IPS DF 4.7 (cell line): ENCODE measurements at regions not wholly inside any gene's neighbourhood (a gene's known extent, or its start where the extent isn't known, plus 50 kb on each side); places are given as distances from the start of the nearest gene placed in this dataset.
A peak's percentile ranks its signal among the peaks of the same experiment; 100 is the strongest.
"Not testable (repeated sequence)": the region's sequence is repeated elsewhere in the genome, so short reads cannot be mapped to it uniquely, and the experiment has no call there.

Experiments used
- DNase-seq: peaks from one replicate; pipeline ENCODE4 v3.0.0-alpha.2; 2013; ENCODE audit warnings: low spot score; ENCODE audit errors: extremely low read depth

- no peak for DNase-seq
These were observed 149.2 kb upstream of the JUN start for GRCh38 chr1:58932859-58933598.

DNA sequence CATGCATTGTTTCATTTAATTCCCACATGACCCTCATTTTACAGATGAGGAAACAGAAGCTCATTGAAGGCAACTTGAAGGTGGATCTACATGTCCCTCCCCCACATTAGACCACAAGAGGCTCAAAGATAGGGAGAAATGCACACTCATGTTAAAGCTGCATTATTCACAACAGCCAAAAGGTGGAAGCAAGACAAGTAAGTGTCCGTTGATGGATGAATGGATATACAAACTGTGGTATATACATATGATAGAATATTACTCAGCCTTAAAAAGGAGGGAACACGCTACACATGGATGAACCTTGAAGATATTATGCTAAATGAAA is 149.7 kb upstream of the JUN start:
- no peak for DNase-seq

- no peak for DNase-seq
These were observed 150.9 kb upstream of the JUN start for GRCh38 chr1:58934706-58935105.

DNA sequence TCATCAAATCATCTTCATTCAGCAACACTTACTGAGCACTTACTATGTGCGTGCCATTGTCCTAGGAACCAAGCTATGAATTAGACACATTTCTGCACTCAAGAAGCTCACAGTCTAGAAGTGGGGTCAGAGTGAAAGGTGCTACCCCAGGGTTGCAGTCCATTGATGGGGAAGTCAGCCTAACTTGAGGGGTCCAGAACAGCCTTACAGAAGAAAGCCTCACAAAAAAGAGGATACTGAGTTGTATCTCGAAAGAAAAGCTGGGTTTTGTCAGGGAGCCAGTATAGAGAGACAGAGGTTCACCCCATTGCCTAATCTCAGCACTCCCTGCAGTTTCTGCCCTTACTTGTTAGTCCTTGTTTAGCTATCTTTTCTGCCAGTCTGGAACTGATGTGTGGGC is 153.1 kb upstream of the JUN start:
- DNase-seq: no peak

- DNase-seq: no peak
These were observed 155.3 kb upstream of the JUN start for GRCh38 chr1:58939146-58939545.

DNA sequence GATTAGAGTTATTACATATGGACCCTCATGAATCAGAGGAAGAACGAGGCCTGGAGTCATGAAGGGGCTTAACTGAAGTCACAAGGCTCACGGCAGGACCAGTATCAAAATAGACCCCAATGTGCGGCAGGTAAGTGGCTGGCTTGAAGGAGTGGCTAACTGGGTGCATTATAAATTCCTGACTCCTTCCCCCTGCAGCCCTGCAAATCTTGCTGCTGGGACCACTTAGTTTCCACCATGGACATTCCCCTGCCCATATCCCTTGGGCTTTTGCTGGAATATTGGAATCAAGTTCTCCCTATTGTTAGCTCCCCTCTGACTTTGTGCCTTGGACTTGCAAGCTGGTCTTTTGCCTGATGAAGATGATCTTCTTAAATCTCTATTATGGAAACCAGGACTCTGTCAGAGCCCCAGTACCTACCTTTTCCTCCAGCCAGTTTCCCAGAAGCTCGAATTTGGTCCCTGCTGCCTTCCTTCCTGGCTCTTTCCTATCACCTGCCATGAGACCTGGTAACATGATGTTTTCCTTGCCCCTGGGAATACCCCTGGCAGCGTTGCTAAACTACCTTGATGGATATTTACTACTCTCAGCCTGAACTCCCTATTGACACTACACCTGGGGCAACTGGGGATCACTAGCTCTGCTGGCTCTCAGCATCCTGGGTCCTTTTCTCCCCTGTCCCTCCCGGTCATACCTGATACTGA is 156.0 kb upstream of the JUN start:
- no peak for DNase-seq

- no peak for DNase-seq
These were observed 157.8 kb upstream of the JUN start for GRCh38 chr1:58941471-58942289.

DNA sequence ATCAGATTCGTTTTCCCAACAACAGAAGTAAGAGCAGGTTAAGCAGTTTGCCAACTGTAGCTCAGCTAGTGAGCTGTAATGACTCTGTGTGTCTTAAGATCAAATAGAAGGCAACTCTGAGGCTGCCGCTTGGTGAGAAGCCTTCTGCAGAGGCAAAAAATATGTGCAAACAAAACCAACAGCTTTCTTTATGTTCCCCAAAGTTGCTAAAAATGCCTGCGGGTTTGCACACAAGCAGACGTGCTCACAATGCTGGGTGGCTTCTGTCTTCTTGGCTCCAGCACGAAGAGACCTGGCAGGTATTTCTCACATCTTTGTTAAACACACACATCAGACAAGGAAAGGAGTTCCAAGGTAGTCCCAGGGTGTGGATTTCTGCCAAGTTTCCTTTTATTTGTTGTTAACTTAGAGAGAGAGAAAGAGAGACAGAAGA is 158.9 kb upstream of the JUN start:
- no peak for DNase-seq

DNA sequence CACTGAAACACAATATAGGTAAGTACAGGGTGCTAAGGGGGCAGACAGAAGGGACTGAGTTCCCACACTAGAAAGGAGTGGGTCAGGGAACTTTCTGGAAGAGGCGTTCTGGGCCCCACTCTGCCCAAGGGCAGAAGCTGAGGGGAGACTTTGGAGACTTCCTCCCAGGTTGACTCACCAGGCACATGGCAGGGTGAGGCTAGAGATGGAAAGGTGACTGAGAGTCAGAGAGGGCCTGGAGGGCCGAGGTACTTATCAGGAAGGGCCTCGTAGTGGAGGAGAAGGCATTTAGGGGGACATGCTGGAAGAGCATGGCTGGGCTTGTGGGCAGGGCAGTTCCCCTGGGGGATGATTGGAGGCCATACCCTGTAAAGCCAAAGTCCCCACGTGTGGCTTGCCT is 159.9 kb upstream of the JUN start:
- no peak for DNase-seq

DNA sequence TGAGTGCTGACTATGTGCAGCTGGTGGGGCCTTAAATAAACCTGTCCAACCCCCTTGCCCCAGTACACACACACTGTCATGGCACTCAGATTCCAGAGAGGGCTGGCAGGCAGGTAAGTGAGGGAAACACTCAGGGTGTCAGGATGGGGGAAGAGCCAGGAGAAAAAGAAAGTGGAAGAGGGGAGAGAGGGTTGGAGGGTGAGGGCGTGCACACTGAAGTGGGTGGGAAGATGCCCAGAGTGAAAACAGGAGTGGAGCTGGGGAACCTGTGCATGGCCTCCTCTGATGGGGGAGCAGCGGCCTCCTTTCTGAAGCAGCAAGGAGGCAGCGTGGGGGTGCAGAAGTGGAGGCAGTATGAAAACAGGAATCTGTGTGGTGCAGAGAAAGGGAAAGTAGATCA is 160.6 kb upstream of the JUN start:
- DNase-seq: no peak

- no peak for DNase-seq
These were observed 162.5 kb upstream of the JUN start for GRCh38 chr1:58946390-58946789.

- DNase-seq: no peak
These were observed 164.8 kb upstream of the JUN start for GRCh38 chr1:58948671-58949070.

- DNase-seq: no peak
These were observed 165.8 kb upstream of the JUN start for GRCh38 chr1:58949551-58950220.

DNA sequence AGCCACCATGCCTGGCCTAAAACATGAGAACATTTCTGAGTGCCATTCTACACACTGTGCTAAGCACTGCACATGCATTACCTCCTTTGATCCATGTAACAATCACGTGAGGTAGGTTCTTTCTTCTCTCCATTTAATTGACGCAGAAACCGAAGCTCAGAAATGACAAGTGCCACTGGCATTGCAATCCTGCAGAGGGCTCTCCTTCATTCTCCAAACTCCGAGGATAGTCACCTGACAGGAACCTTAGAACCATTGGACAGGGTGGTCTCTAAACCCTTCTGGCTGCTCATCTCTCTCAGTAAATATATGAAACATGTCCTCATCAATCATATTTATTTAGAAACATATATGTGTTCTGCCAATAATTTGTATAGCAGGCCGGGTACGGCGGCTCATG is 167.1 kb upstream of the JUN start:
- DNase-seq: peak; percentile 2

GRCh38 chr1:58953951-58954350 is 170.1 kb upstream of the JUN start:
- not testable (repeated sequence) for DNase-seq

- DNase-seq: not testable (repeated sequence)
These were observed 179.4 kb upstream of the JUN start for GRCh38 chr1:58963287-58963686.

- no peak for DNase-seq
These were observed 180.6 kb upstream of the JUN start for GRCh38 chr1:58964428-58964827.

DNA sequence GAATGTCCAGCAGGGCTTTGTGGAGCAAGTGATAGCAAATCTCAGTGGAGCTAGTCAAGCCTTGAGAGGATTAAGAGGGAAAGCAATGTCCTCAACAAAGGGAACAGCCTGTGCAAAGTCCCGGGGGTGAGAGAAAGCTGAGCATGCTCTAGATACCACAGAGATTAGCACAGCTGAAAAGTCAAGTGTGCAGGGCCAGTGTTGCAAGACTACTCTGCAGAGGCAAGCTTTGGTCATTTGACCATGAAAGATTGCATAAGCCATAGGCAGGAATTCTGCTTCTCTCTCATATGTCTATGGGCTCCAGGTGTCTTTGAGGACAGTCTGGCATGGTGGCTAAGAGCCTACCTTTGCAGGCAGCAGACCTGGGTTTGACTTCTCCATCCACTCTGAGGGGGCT is 181.0 kb upstream of the JUN start:
- no peak for DNase-seq

GRCh38 chr1:58966103-58966916 is 182.5 kb upstream of the JUN start:
- DNase-seq: no peak

DNA sequence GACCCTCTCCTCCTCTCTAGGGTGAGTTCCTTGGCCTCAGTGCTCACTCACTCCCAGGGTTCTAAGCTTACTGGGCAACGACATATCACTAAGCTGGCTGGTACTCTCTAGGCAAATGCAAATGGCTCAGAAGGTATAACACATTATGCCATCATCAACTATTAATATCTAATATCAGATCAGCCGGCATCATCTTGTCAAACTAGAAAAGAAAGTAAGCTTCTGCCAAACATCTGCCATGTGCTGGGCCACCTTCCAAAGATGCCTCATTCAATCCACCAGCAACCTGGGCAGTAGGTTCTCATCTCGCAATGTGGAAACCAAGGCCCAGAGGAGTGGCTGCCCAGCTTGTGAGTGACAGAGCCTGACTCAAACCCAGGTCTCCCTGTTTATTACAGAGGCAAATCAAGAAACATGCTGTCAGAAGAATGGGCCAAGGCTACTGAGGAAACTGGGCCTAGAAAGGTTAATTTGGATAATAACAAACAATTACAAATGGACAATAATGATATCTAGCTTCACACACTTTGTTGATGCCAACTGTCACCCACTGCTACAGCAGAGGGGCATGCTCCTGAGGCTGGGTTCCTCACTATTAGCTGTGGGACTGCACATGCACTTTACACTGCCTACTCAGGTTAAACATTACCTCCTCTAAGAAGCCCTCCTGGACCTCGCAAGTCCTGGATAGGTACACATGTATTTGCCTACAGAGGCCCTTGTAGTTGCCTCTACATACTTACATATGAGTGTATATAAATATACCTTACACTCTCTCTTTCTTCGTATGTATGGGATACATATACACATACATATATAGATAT is 183.3 kb upstream of the JUN start:
- no peak for DNase-seq
